GM21786 (cell line): ENCODE measurements at regions not wholly inside any gene's neighbourhood (a gene's known extent, or its start where the extent isn't known, plus 50 kb on each side); places are given as distances from the start of the nearest gene placed in this dataset.
"Not testable (repeated sequence)": the region's sequence is repeated elsewhere in the genome, so short reads cannot be mapped to it uniquely, and the experiment has no call there.

Experiments
- ATAC-seq: cut with Tn5 transposase; IDR thresholded peaks from one replicate; pipeline ENCODE4 v1.9.1; 2021; ENCODE audit not compliant: unreplicated experiment

- ATAC-seq: no peak
Observed at GRCh38 chr5:96528826-96529474, 95.9 kb upstream of the PCSK1 start.

- no peak for ATAC-seq
Observed at GRCh38 chr5:96529559-96529958, 96.5 kb upstream of the PCSK1 start.

- ATAC-seq: no peak
Observed at GRCh38 chr5:96530901-96531300, 97.9 kb upstream of the PCSK1 start.

GRCh38 chr5:96533371-96533770, 100.3 kb upstream of the PCSK1 start:
- ATAC-seq: no peak

- ATAC-seq: no peak
Observed at GRCh38 chr5:96537386-96537785, 104.3 kb upstream of the PCSK1 start.

- ATAC-seq: no peak
Observed at GRCh38 chr5:96538808-96539250, 105.8 kb upstream of the PCSK1 start.

- ATAC-seq: no peak
Observed at GRCh38 chr5:96546120-96546519, 113.1 kb upstream of the PCSK1 start.

- ATAC-seq: no peak
Observed at GRCh38 chr5:96547486-96547885, 114.4 kb upstream of the PCSK1 start.

GRCh38 chr5:96548905-96549304, 113.3 kb upstream of the CAST start:
- ATAC-seq: no peak

GRCh38 chr5:96560857-96561256, 101.3 kb upstream of the CAST start:
- not testable (repeated sequence) for ATAC-seq

- ATAC-seq: no peak
Observed at GRCh38 chr5:96562614-96563013, 99.6 kb upstream of the CAST start.

- no peak for ATAC-seq
Observed at GRCh38 chr5:96563816-96564215, 98.4 kb upstream of the CAST start.

GRCh38 chr5:96565582-96566265, 96.5 kb upstream of the CAST start:
- ATAC-seq: peak; percentile 84

GRCh38 chr5:96566833-96567587, 95.2 kb upstream of the CAST start:
- no peak for ATAC-seq

GRCh38 chr5:96569332-96569731, 92.8 kb upstream of the CAST start:
- ATAC-seq: no peak

GRCh38 chr5:96569770-96570169, 92.4 kb upstream of the CAST start:
- ATAC-seq: no peak

- no peak for ATAC-seq
Observed at GRCh38 chr5:96572864-96573512, 89.2 kb upstream of the CAST start.

- no peak for ATAC-seq
Observed at GRCh38 chr5:96573513-96573894, 88.7 kb upstream of the CAST start.

GRCh38 chr5:96576876-96577275, 85.3 kb upstream of the CAST start:
- ATAC-seq: no peak

- no peak for ATAC-seq
Observed at GRCh38 chr5:96577909-96578308, 84.3 kb upstream of the CAST start.

GRCh38 chr5:96579711-96580110, 82.5 kb upstream of the CAST start:
- ATAC-seq: no peak

GRCh38 chr5:96582343-96582742, 79.8 kb upstream of the CAST start:
- no peak for ATAC-seq
